ENCODE measurements at regions not wholly inside any gene's neighbourhood (a gene's known extent, or its start where the extent isn't known, plus 50 kb on each side); places are given as distances from the start of the nearest gene placed in this dataset.

GRCh38 chr1:68930101-68930500 is 433.2 kb upstream of the DEPDC1 start:
- no peaks in the 10 kb centered on the region for H3K9me3 ChIP-seq
- no peaks in the 10 kb centered on the region for H3K4me1 ChIP-seq
- WGBS, 2 donors = 92 to 95% methylated on average over 1 of the region's 1 CpG
- DNase-seq (ENCODE audit: low spot score in 2 of 2) = no peak
- H3K4me3 ChIP-seq = no peak overlapping the region
- no peaks in the 10 kb centered on the region for H3K36me3 ChIP-seq
- H3K27me3 ChIP-seq = no peaks in the 10 kb centered on the region
- TF ChIP-seq POLR2A (IDR thresholded peaks at IDR 0.05) (no peak), EP300 (IDR thresholded peaks at IDR 0.05) (no peak), CTCF (IDR thresholded peaks at IDR 0.05) (no peak)
- H3K27ac ChIP-seq = no peak overlapping the region

GRCh38 chr1:68936530-68936929 is 439.6 kb upstream of the DEPDC1 start:
- Histone ChIP-seq H3K4me1 (no peaks in the 10 kb centered on the region), H3K27ac (no peak overlapping the region), H3K27me3 (no peaks in the 10 kb centered on the region), H3K36me3 (no peaks in the 10 kb centered on the region), H3K4me3 (no peak overlapping the region), H3K9me3 (no peaks in the 10 kb centered on the region)
- WGBS, 2 donors = 69 to 70% methylated on average over 3 of the region's 3 CpGs
- no peak for TF ChIP-seq POLR2A (IDR thresholded peaks at IDR 0.05)
- no peak for TF ChIP-seq EP300 (IDR thresholded peaks at IDR 0.05)
- no peak for TF ChIP-seq CTCF (IDR thresholded peaks at IDR 0.05)
- DNase-seq (ENCODE audit: low spot score in 2 of 2) = no peak

GRCh38 chr1:68938051-68938666 is 441.3 kb upstream of the DEPDC1 start:
- Histone ChIP-seq H3K27me3 (no peaks in the 10 kb centered on the region), H3K27ac (no peak overlapping the region), H3K36me3 (no peaks in the 10 kb centered on the region), H3K4me3 (no peak overlapping the region), H3K9me3 (no peaks in the 10 kb centered on the region), H3K4me1 (no peaks in the 10 kb centered on the region)
- TF ChIP-seq POLR2A (IDR thresholded peaks at IDR 0.05) (no peak), CTCF (IDR thresholded peaks at IDR 0.05) (no peak), EP300 (IDR thresholded peaks at IDR 0.05) (no peak)
- no peak for DNase-seq (ENCODE audit: low spot score in 2 of 2)
- 86 to 90% methylated on average over 5 of the region's 5 CpGs for WGBS, 2 donors

DNA sequence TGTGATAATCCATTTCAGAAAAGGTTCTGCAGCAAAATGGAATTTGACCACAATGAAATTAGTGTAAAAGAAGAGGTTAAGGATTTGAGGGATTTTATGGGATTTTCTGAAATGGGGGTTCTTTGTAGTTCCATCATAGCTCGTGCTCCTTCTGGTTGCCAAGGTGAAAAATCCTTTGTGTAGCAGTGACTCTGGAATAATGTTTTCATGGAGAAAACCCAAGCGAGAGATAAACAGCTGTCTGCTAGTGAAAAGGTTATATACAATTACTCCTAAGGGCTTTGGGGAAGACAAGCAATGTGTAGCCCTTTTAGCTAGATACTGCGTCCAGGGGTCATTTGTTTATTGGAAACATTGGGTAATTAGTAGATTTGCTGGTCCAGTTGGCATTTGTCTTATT is 453.2 kb upstream of the DEPDC1 start:
- TF ChIP-seq POLR2A (IDR thresholded peaks at IDR 0.05) (no peak), EP300 (IDR thresholded peaks at IDR 0.05) (no peak), CTCF (IDR thresholded peaks at IDR 0.05) (no peak)
- no peak overlapping the region for H3K27ac ChIP-seq
- WGBS, 2 donors = 59 to 72% methylated on average over 3 of the region's 3 CpGs
- no peaks in the 10 kb centered on the region for H3K36me3 ChIP-seq
- no peak for DNase-seq (ENCODE audit: low spot score in 2 of 2)
- no peaks in the 10 kb centered on the region for H3K27me3 ChIP-seq
- H3K9me3 ChIP-seq = no peaks in the 10 kb centered on the region
- H3K4me3 ChIP-seq = no peak overlapping the region
- H3K4me1 ChIP-seq = no peaks in the 10 kb centered on the region

- 55 to 56% methylated on average over 1 of the region's 1 CpG for WGBS, 2 donors
- H3K27ac ChIP-seq = no peak overlapping the region
- TF ChIP-seq CTCF (IDR thresholded peaks at IDR 0.05) = no peak
- TF ChIP-seq POLR2A (IDR thresholded peaks at IDR 0.05) = no peak
These were observed 456.4 kb upstream of the DEPDC1 start for GRCh38 chr1:68953311-68953710.

More at GRCh38 chr1:68953311-68953710, 456.4 kb upstream of the DEPDC1 start:
- H3K4me3 ChIP-seq = no peak overlapping the region
- no peaks in the 10 kb centered on the region for H3K36me3 ChIP-seq
- no peak for DNase-seq (ENCODE audit: low spot score in 2 of 2)
- no peaks in the 10 kb centered on the region for H3K9me3 ChIP-seq
- H3K4me1 ChIP-seq = no peaks in the 10 kb centered on the region
- no peaks in the 10 kb centered on the region for H3K27me3 ChIP-seq
